ENCODE measurements at regions not wholly inside any gene's neighbourhood (a gene's known extent, or its start where the extent isn't known, plus 50 kb on each side); places are given as distances from the start of the nearest gene placed in this dataset.

GRCh38 chr15:94546808-94547207 lies 315.4 kb downstream of the MCTP2 start:
- no peak overlapping the region for H3K18ac ChIP-seq (ENCODE audit: low read length)
- H2AFZ ChIP-seq (ENCODE audit: insufficient read depth, low read length, poor library complexity) = no peak overlapping the region
- no peak overlapping the region for H2BK120ac ChIP-seq (ENCODE audit: insufficient read depth, low read length, poor library complexity)
- H3K4me1 ChIP-seq (ENCODE audit: control insufficient read depth in 1 of 2, insufficient read depth in 2 of 2, low read length in 2 of 2) = no peaks in the 10 kb centered on the region
- H3K9me3 ChIP-seq (ENCODE audit: insufficient read depth, low read depth, low read length) = no peaks in the 10 kb centered on the region
- H3K36me3 ChIP-seq (ENCODE audit: control insufficient read depth in 1 of 2, insufficient read depth in 2 of 2, low read length in 2 of 2) = no peaks in the 10 kb centered on the region
- H2BK5ac ChIP-seq (ENCODE audit: low read depth, low read length, poor library complexity) = no peak overlapping the region
- H3K4me3 ChIP-seq (ENCODE audit: low read depth, low read length) = no peak overlapping the region
- no peaks in the 10 kb centered on the region for H3K79me2 ChIP-seq (ENCODE audit: control insufficient read depth, insufficient read depth, low read length, poor library complexity)
- no peak overlapping the region for H3K23ac ChIP-seq (ENCODE audit: low read length)
- H4K12ac ChIP-seq (ENCODE audit: low read depth, low read length) = no peak overlapping the region
- H3K79me1 ChIP-seq (ENCODE audit: low read length) = no peaks in the 10 kb centered on the region
- no peak overlapping the region for H4K91ac ChIP-seq (ENCODE audit: low read depth, low read length)
- H2BK12ac ChIP-seq (ENCODE audit: low read length) = no peak overlapping the region
- no peak overlapping the region for H2AK5ac ChIP-seq (ENCODE audit: low read length)
- H3K27me3 ChIP-seq (ENCODE audit: insufficient read depth, low read length) = no peaks in the 10 kb centered on the region
- no peak for DNase-seq
- H3K9ac ChIP-seq (ENCODE audit: low read length) = no peak overlapping the region
- no peak overlapping the region for H4K8ac ChIP-seq (ENCODE audit: low read depth, low read length)
- WGBS (ENCODE audit: extremely low coverage, insufficient coverage, insufficient read length) = no CpG with 5 or more reads among the region's 2 CpGs
- H3K27ac ChIP-seq (ENCODE audit: low read depth, low read length) = no peak overlapping the region
- no peak overlapping the region for H3K14ac ChIP-seq (ENCODE audit: low read length)
- H3K4me2 ChIP-seq (ENCODE audit: low read length) = no peak overlapping the region
- H3K4ac ChIP-seq (ENCODE audit: low read depth, low read length) = no peak overlapping the region

- Histone ChIP-seq H3K23ac (ENCODE audit: low read length) (no peak overlapping the region), H2BK120ac (ENCODE audit: insufficient read depth, low read length, poor library complexity) (no peak overlapping the region), H4K91ac (ENCODE audit: low read depth, low read length) (no peak overlapping the region), H3K79me2 (ENCODE audit: control insufficient read depth, insufficient read depth, low read length, poor library complexity) (no peaks in the 10 kb centered on the region), H2AFZ (ENCODE audit: insufficient read depth, low read length, poor library complexity) (no peak overlapping the region), H3K79me1 (ENCODE audit: low read length) (no peaks in the 10 kb centered on the region), H2AK5ac (ENCODE audit: low read length) (no peak overlapping the region), H4K12ac (ENCODE audit: low read depth, low read length) (no peak overlapping the region), H3K4me1 (ENCODE audit: control insufficient read depth in 1 of 2, insufficient read depth in 2 of 2, low read length in 2 of 2) (no peaks in the 10 kb centered on the region), H3K9ac (ENCODE audit: low read length) (no peak overlapping the region), H3K27ac (ENCODE audit: low read depth, low read length) (no peak overlapping the region), H3K36me3 (ENCODE audit: control insufficient read depth in 1 of 2, insufficient read depth in 2 of 2, low read length in 2 of 2) (no peaks in the 10 kb centered on the region), H3K4me3 (ENCODE audit: low read depth, low read length) (no peak overlapping the region), H3K27me3 (ENCODE audit: insufficient read depth, low read length) (no peaks in the 10 kb centered on the region), H2BK5ac (ENCODE audit: low read depth, low read length, poor library complexity) (no peak overlapping the region), H3K4ac (ENCODE audit: low read depth, low read length) (no peak overlapping the region), H2BK12ac (ENCODE audit: low read length) (no peak overlapping the region), H3K4me2 (ENCODE audit: low read length) (no peak overlapping the region), H3K14ac (ENCODE audit: low read length) (no peak overlapping the region), H4K8ac (ENCODE audit: low read depth, low read length) (no peak overlapping the region), H3K18ac (ENCODE audit: low read length) (no peak overlapping the region), H3K9me3 (ENCODE audit: insufficient read depth, low read depth, low read length) (no peaks in the 10 kb centered on the region)
- WGBS (ENCODE audit: extremely low coverage, insufficient coverage, insufficient read length) = no CpG with 5 or more reads among the region's 6 CpGs
- DNase-seq = no peak
These were observed 316.4 kb downstream of the MCTP2 start for GRCh38 chr15:94547711-94548110.

DNA sequence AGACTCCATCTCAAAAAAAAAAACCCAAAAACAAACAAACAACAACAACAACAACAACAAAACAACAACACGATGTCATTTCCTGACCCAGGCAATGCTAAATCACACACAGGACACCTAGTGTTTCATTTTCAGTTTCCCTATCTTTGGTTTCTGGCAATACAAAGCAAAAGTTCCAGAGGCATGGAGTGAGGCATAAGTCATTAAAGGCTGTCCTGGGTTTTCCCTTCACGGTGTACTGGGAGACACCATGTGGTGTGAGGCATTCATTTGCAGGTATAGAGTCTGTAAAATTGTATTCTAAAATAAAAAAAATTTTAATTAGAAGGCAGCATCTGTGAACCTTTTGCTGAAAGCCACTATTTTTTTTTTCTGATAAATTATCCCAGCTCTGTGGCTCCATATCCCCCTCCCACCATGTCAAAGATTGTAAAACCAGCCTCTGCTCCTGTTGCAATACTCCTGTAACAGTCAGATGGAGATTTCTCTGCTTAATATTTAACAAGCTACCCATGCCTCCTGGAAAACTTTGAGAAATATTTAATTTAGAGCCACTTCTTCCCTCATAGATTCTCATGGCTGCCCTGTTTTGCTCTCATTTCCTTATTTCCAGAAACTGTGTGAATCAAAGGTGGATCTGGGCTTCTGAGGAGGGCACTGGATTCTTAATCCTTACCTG lies 324.6 kb downstream of the MCTP2 start:
- H2BK12ac ChIP-seq (ENCODE audit: low read length) = no peak overlapping the region
- H3K36me3 ChIP-seq (ENCODE audit: control insufficient read depth in 1 of 2, insufficient read depth in 2 of 2, low read length in 2 of 2) = no peaks in the 10 kb centered on the region
- no peak overlapping the region for H3K18ac ChIP-seq (ENCODE audit: low read length)
- H3K4me2 ChIP-seq (ENCODE audit: low read length) = no peak overlapping the region
- H3K27ac ChIP-seq (ENCODE audit: low read depth, low read length) = no peak overlapping the region
- H4K12ac ChIP-seq (ENCODE audit: low read depth, low read length) = no peak overlapping the region
- no peak overlapping the region for H3K14ac ChIP-seq (ENCODE audit: low read length)
- WGBS (ENCODE audit: extremely low coverage, insufficient coverage, insufficient read length) = no CpG with 5 or more reads among the region's 2 CpGs
- DNase-seq = no peak
- no peak overlapping the region for H4K91ac ChIP-seq (ENCODE audit: low read depth, low read length)
- H3K4me3 ChIP-seq (ENCODE audit: low read depth, low read length) = no peak overlapping the region
- H3K23ac ChIP-seq (ENCODE audit: low read length) = no peak overlapping the region
- no peak overlapping the region for H2BK120ac ChIP-seq (ENCODE audit: insufficient read depth, low read length, poor library complexity)
- H2AK5ac ChIP-seq (ENCODE audit: low read length) = no peak overlapping the region
- H3K79me2 ChIP-seq (ENCODE audit: control insufficient read depth, insufficient read depth, low read length, poor library complexity) = no peaks in the 10 kb centered on the region
- H3K79me1 ChIP-seq (ENCODE audit: low read length) = no peaks in the 10 kb centered on the region
- no peak overlapping the region for H3K9ac ChIP-seq (ENCODE audit: low read length)
- H2BK5ac ChIP-seq (ENCODE audit: low read depth, low read length, poor library complexity) = no peak overlapping the region
- H4K8ac ChIP-seq (ENCODE audit: low read depth, low read length) = no peak overlapping the region
- H3K9me3 ChIP-seq (ENCODE audit: insufficient read depth, low read depth, low read length) = no peaks in the 10 kb centered on the region
- no peaks in the 10 kb centered on the region for H3K4me1 ChIP-seq (ENCODE audit: control insufficient read depth in 1 of 2, insufficient read depth in 2 of 2, low read length in 2 of 2)
- no peak overlapping the region for H2AFZ ChIP-seq (ENCODE audit: insufficient read depth, low read length, poor library complexity)
- no peak overlapping the region for H3K4ac ChIP-seq (ENCODE audit: low read depth, low read length)
- no peaks in the 10 kb centered on the region for H3K27me3 ChIP-seq (ENCODE audit: insufficient read depth, low read length)

GRCh38 chr15:94561036-94561689 lies 329.8 kb downstream of the MCTP2 start:
- Histone ChIP-seq H3K9me3 (ENCODE audit: insufficient read depth, low read depth, low read length) (no peaks in the 10 kb centered on the region), H3K27ac (ENCODE audit: low read depth, low read length) (no peak overlapping the region)
- no CpG with 5 or more reads among the region's 4 CpGs for WGBS (ENCODE audit: extremely low coverage, insufficient coverage, insufficient read length)

More at GRCh38 chr15:94561036-94561689, 329.8 kb downstream of the MCTP2 start:
- Histone ChIP-seq H3K23ac (ENCODE audit: low read length) (no peak overlapping the region), H3K4me2 (ENCODE audit: low read length) (no peak overlapping the region), H3K4ac (ENCODE audit: low read depth, low read length) (no peak overlapping the region), H2BK12ac (ENCODE audit: low read length) (no peak overlapping the region), H3K9ac (ENCODE audit: low read length) (no peak overlapping the region), H3K14ac (ENCODE audit: low read length) (no peak overlapping the region), H3K4me1 (ENCODE audit: control insufficient read depth in 1 of 2, insufficient read depth in 2 of 2, low read length in 2 of 2) (no peaks in the 10 kb centered on the region), H2BK5ac (ENCODE audit: low read depth, low read length, poor library complexity) (no peak overlapping the region), H2AFZ (ENCODE audit: insufficient read depth, low read length, poor library complexity) (no peak overlapping the region), H3K4me3 (ENCODE audit: low read depth, low read length) (no peak overlapping the region), H3K27me3 (ENCODE audit: insufficient read depth, low read length) (no peaks in the 10 kb centered on the region), H3K79me2 (ENCODE audit: control insufficient read depth, insufficient read depth, low read length, poor library complexity) (no peaks in the 10 kb centered on the region), H4K12ac (ENCODE audit: low read depth, low read length) (no peak overlapping the region), H3K79me1 (ENCODE audit: low read length) (no peaks in the 10 kb centered on the region), H4K8ac (ENCODE audit: low read depth, low read length) (no peak overlapping the region), H2BK120ac (ENCODE audit: insufficient read depth, low read length, poor library complexity) (no peak overlapping the region), H3K18ac (ENCODE audit: low read length) (no peak overlapping the region), H4K91ac (ENCODE audit: low read depth, low read length) (no peak overlapping the region), H2AK5ac (ENCODE audit: low read length) (no peak overlapping the region), H3K36me3 (ENCODE audit: control insufficient read depth in 1 of 2, insufficient read depth in 2 of 2, low read length in 2 of 2) (no peaks in the 10 kb centered on the region)
- DNase-seq = no peak

Measured in trophoblast cell (in vitro differentiated cells and primary cell).